ENCODE measurements at regions not wholly inside any gene's neighbourhood (a gene's known extent, or its start where the extent isn't known, plus 50 kb on each side); places are given as distances from the start of the nearest gene placed in this dataset.

DNA sequence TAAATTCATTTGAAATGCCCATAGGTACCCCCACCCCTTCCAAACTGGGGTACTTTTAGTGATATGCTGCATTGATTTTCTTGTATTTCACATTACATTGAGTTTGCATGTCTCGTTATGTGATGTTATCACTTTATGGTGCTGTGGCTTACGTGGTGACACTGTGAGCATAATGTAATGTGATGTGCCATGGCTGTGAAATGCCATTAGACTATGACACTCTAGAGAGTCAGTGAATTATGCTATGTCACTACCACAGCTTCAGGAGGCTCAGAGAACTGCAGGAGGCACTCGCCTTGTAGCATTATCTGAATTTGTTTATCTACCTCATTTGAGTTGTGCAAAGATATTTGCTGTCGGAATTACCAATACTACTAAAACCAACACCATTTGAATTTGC, 590.1 kb upstream of the SLC10A2 start:
- no peaks in the 10 kb centered on the region for H3K27me3 ChIP-seq (ENCODE audit: control insufficient read depth, low read length)
- no peak overlapping the region for H3K4me2 ChIP-seq (ENCODE audit: low read length)
- H3K27ac ChIP-seq (ENCODE audit: low read depth, low read length), result no peak overlapping the region
- H3K36me3 ChIP-seq (ENCODE audit: control insufficient read depth, low read length), result no peaks in the 10 kb centered on the region
- no peaks in the 10 kb centered on the region for H3K9me2 ChIP-seq (replicated peaks; ENCODE audit: control insufficient read depth, low read length)
- H3K4me3 ChIP-seq (ENCODE audit: low read length), result no peak overlapping the region
- H3K4me1 ChIP-seq (ENCODE audit: control insufficient read depth, low read length), result no peaks in the 10 kb centered on the region
- H3K79me2 ChIP-seq (ENCODE audit: control insufficient read depth, low read length), result no peaks in the 10 kb centered on the region
- no peaks in the 10 kb centered on the region for H4K20me1 ChIP-seq (ENCODE audit: control insufficient read depth, insufficient read depth, low read depth, low read length)
- no peaks in the 10 kb centered on the region for H3F3A ChIP-seq (ENCODE audit: control insufficient read depth, insufficient read depth)
- no peaks in the 10 kb centered on the region for H3K9me3 ChIP-seq (ENCODE audit: control insufficient read depth, insufficient read depth, low read length)
- TF ChIP-seq, protein P1, sequence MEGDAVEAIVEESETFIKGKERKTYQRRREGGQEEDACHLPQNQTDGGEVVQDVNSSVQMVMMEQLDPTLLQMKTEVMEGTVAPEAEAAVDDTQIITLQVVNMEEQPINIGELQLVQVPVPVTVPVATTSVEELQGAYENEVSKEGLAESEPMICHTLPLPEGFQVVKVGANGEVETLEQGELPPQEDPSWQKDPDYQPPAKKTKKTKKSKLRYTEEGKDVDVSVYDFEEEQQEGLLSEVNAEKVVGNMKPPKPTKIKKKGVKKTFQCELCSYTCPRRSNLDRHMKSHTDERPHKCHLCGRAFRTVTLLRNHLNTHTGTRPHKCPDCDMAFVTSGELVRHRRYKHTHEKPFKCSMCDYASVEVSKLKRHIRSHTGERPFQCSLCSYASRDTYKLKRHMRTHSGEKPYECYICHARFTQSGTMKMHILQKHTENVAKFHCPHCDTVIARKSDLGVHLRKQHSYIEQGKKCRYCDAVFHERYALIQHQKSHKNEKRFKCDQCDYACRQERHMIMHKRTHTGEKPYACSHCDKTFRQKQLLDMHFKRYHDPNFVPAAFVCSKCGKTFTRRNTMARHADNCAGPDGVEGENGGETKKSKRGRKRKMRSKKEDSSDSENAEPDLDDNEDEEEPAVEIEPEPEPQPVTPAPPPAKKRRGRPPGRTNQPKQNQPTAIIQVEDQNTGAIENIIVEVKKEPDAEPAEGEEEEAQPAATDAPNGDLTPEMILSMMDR (IDR thresholded peaks at IDR 0.05; ENCODE audit: low read depth, low read length, poor library complexity, severe bottlenecking), result no peak
- TF ChIP-seq EZH2phosphoT487 (IDR thresholded peaks at IDR 0.05; ENCODE audit: borderline replicate concordance, low read length), result no peak

DNA sequence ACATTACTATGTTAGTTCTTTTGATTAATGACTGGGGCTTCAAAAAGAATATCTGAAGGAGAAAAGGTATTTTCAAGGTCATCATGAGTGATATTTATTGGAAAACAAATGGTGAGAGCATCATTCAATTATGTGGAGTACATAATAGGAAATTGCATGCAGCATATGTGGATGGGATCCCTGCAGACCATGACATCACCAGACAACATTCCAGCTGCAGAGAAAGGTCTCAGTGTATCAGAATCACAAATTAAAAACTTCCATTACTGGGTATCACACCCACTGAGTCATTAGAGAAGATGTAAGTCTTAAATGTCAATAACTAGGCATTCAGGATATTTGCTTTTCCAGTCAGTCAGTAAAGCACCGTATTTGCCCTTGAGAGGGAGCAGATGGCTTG, 574.4 kb upstream of the SLC10A2 start:
- no peaks in the 10 kb centered on the region for H3K36me3 ChIP-seq (ENCODE audit: control insufficient read depth, low read length)
- H3K9me2 ChIP-seq (replicated peaks; ENCODE audit: control insufficient read depth, low read length), result no peaks in the 10 kb centered on the region
- no peak overlapping the region for H3K4me2 ChIP-seq (ENCODE audit: low read length)
- H4K20me1 ChIP-seq (ENCODE audit: control insufficient read depth, insufficient read depth, low read depth, low read length), result no peaks in the 10 kb centered on the region
- H3F3A ChIP-seq (ENCODE audit: control insufficient read depth, insufficient read depth), result no peaks in the 10 kb centered on the region
- H3K4me1 ChIP-seq (ENCODE audit: control insufficient read depth, low read length), result no peaks in the 10 kb centered on the region
- H3K27me3 ChIP-seq (ENCODE audit: control insufficient read depth, low read length), result no peaks in the 10 kb centered on the region
- H3K9me3 ChIP-seq (ENCODE audit: control insufficient read depth, insufficient read depth, low read length), result no peaks in the 10 kb centered on the region
- no peak overlapping the region for H3K27ac ChIP-seq (ENCODE audit: low read depth, low read length)
- H3K79me2 ChIP-seq (ENCODE audit: control insufficient read depth, low read length), result no peaks in the 10 kb centered on the region
- TF ChIP-seq, protein P1 (IDR thresholded peaks at IDR 0.05; ENCODE audit: low read depth, low read length, poor library complexity, severe bottlenecking), result no peak
- no peak for TF ChIP-seq EZH2phosphoT487 (IDR thresholded peaks at IDR 0.05; ENCODE audit: borderline replicate concordance, low read length)
- no peak overlapping the region for H3K4me3 ChIP-seq (ENCODE audit: low read length)

DNA sequence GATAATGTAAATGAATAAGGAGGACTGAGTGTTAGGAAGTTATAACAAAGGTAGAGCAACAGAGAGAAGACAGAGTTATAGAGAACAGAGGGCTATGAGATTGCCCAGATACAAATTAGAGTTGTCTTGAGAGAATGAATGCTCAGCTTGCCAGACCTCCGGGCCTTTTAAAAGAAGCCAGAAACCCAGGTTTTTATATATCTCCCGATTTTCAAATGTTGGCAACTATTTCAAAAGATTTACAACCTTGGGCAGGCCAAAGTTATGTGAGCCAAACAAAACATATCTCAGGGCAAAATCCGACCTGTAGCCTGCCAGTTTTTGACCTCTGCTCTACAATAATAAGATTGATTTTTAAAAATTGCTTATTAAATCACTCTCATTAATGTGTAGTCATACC, 573.1 kb upstream of the SLC10A2 start:
- Histone ChIP-seq H3K4me1 (ENCODE audit: control insufficient read depth, low read length) (no peaks in the 10 kb centered on the region), H3F3A (ENCODE audit: control insufficient read depth, insufficient read depth) (no peaks in the 10 kb centered on the region), H3K9me2 (replicated peaks; ENCODE audit: control insufficient read depth, low read length) (no peaks in the 10 kb centered on the region), H3K79me2 (ENCODE audit: control insufficient read depth, low read length) (no peaks in the 10 kb centered on the region), H3K4me3 (ENCODE audit: low read length) (no peak overlapping the region), H3K27me3 (ENCODE audit: control insufficient read depth, low read length) (no peaks in the 10 kb centered on the region), H3K4me2 (ENCODE audit: low read length) (no peak overlapping the region), H3K27ac (ENCODE audit: low read depth, low read length) (no peak overlapping the region), H3K9me3 (ENCODE audit: control insufficient read depth, insufficient read depth, low read length) (no peaks in the 10 kb centered on the region), H4K20me1 (ENCODE audit: control insufficient read depth, insufficient read depth, low read depth, low read length) (no peaks in the 10 kb centered on the region), H3K36me3 (ENCODE audit: control insufficient read depth, low read length) (no peaks in the 10 kb centered on the region)
- TF ChIP-seq, protein P1 (IDR thresholded peaks at IDR 0.05; ENCODE audit: low read depth, low read length, poor library complexity, severe bottlenecking), result no peak
- no peak for TF ChIP-seq EZH2phosphoT487 (IDR thresholded peaks at IDR 0.05; ENCODE audit: borderline replicate concordance, low read length)

DNA sequence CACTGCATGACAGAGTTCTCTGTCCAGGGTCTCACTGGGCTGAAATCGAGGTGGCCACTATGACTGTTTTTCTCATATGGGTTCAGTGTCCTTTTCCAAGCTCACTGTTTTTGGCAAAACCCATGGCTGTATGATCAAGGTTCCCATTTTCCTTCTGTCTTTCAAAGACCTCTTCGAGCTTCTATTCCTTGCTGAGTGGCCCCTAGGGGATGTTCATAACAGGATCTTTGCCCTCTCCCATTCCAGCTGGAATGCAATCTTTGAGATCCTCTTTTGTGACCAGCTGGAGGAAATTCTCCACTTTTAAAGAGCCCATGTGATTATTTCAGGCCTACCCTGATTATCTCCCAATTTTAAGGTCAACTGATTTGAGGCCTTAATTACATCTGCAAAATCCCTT, 572.5 kb upstream of the SLC10A2 start:
- no peak overlapping the region for H3K27ac ChIP-seq (ENCODE audit: low read depth, low read length)
- no peaks in the 10 kb centered on the region for H3K9me2 ChIP-seq (replicated peaks; ENCODE audit: control insufficient read depth, low read length)
- no peaks in the 10 kb centered on the region for H3K9me3 ChIP-seq (ENCODE audit: control insufficient read depth, insufficient read depth, low read length)
- H3F3A ChIP-seq (ENCODE audit: control insufficient read depth, insufficient read depth), result no peaks in the 10 kb centered on the region
- no peak overlapping the region for H3K4me3 ChIP-seq (ENCODE audit: low read length)
- H3K27me3 ChIP-seq (ENCODE audit: control insufficient read depth, low read length), result no peaks in the 10 kb centered on the region
- H3K4me2 ChIP-seq (ENCODE audit: low read length), result no peak overlapping the region
- H3K4me1 ChIP-seq (ENCODE audit: control insufficient read depth, low read length), result no peaks in the 10 kb centered on the region
- no peaks in the 10 kb centered on the region for H3K79me2 ChIP-seq (ENCODE audit: control insufficient read depth, low read length)
- H3K36me3 ChIP-seq (ENCODE audit: control insufficient read depth, low read length), result no peaks in the 10 kb centered on the region
- H4K20me1 ChIP-seq (ENCODE audit: control insufficient read depth, insufficient read depth, low read depth, low read length), result no peaks in the 10 kb centered on the region
- no peak for TF ChIP-seq EZH2phosphoT487 (IDR thresholded peaks at IDR 0.05; ENCODE audit: borderline replicate concordance, low read length)
- TF ChIP-seq, protein P1 (IDR thresholded peaks at IDR 0.05; ENCODE audit: low read depth, low read length, poor library complexity, severe bottlenecking), result no peak
